ENCODE measurements at regions not wholly inside any gene's neighbourhood (a gene's known extent, or its start where the extent isn't known, plus 50 kb on each side); places are given as distances from the start of the nearest gene placed in this dataset.

DNA sequence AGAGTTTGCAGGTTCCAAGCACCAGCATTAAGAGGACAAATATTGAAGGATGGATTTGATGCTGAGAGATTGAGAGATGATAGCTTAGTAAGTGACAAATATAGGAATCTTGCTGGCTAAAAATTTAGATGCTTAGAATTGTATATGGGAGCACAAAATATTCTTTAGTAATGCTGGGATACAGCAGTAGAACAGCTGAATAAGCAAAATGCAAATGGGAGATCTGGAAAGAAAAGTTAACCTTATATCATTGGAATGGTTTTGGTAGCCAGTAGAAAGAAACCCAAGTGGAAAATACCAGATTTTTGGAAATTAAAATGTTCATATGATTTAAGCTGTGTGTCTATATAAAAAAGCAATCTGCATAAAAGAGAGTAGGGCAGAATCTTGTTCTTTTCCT, 308.6 kb upstream of the CPEB2 start:
- no peaks in the 10 kb centered on the region for H3K27me3 ChIP-seq (ENCODE audit: low read depth)
- H3K27ac ChIP-seq, result no peak overlapping the region
- intact Hi-C loops (cut with DNase I), result no loop called here
- no peak for TF ChIP-seq CTCF (IDR thresholded peaks at IDR 0.05)
- DNase-seq (no peak), ATAC-seq (no peak)
- no peaks in the 10 kb centered on the region for H3K4me1 ChIP-seq
- H3K9me3 ChIP-seq, result no peaks in the 10 kb centered on the region
- no peak overlapping the region for H3K4me3 ChIP-seq
- no peaks in the 10 kb centered on the region for H3K36me3 ChIP-seq

GRCh38 chr4:14695095-14695845, 307.0 kb upstream of the CPEB2 start:
- Histone ChIP-seq H3K27me3 (ENCODE audit: low read depth) (no peaks in the 10 kb centered on the region), H3K4me1 (no peaks in the 10 kb centered on the region), H3K4me3 (no peak overlapping the region), H3K36me3 (no peaks in the 10 kb centered on the region), H3K9me3 (no peaks in the 10 kb centered on the region), H3K27ac (no peak overlapping the region)
- ATAC-seq (no peak), DNase-seq (no peak)
- no peak for TF ChIP-seq CTCF (IDR thresholded peaks at IDR 0.05)
- intact Hi-C loops (cut with DNase I), result no loop called here

- intact Hi-C loops (cut with DNase I), result no loop called here
- no peaks in the 10 kb centered on the region for H3K36me3 ChIP-seq
- TF ChIP-seq CTCF (IDR thresholded peaks at IDR 0.05), result no peak
- DNase-seq (no peak), ATAC-seq (no peak)
- peaks cover 7% of the 10 kb centered on the region for H3K4me1 ChIP-seq
- H3K27ac ChIP-seq, result no peak overlapping the region
- H3K4me3 ChIP-seq, result no peak overlapping the region
- no peaks in the 10 kb centered on the region for H3K9me3 ChIP-seq
- H3K27me3 ChIP-seq (ENCODE audit: low read depth), result no peaks in the 10 kb centered on the region
Measured at GRCh38 chr4:14700083-14700482, 302.2 kb upstream of the CPEB2 start.

GRCh38 chr4:14700544-14700943, 301.7 kb upstream of the CPEB2 start:
- Histone ChIP-seq H3K36me3 (no peaks in the 10 kb centered on the region), H3K4me1 (peaks cover 7% of the 10 kb centered on the region), H3K4me3 (no peak overlapping the region), H3K9me3 (no peaks in the 10 kb centered on the region), H3K27me3 (ENCODE audit: low read depth) (no peaks in the 10 kb centered on the region), H3K27ac (no peak overlapping the region)
- no peak for DNase-seq
- TF ChIP-seq CTCF (IDR thresholded peaks at IDR 0.05), result no peak
- intact Hi-C loops (cut with DNase I), result no loop called here
- no peak for ATAC-seq

DNA sequence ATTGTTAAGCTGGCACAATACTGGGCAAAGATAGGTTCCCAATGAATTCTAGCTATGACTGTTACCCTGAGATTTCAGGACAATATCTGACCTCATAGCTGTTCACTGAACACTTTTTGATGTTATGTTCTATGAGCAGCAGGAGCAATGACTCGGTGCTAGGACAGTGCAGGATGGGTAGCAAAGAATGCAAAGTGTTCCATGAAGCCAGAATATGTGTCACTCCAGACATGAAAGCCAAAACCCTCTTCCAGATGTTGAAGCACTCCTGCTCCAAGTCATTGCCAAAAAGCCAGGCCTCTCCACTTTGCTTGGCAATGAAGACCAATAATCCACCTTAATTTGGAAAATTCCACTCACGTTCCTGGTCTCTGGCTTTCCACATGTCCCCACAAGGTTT, 300.9 kb upstream of the CPEB2 start:
- H3K27me3 ChIP-seq (ENCODE audit: low read depth), result no peaks in the 10 kb centered on the region
- H3K4me3 ChIP-seq, result no peak overlapping the region
- peaks cover 7% of the 10 kb centered on the region for H3K4me1 ChIP-seq
- ATAC-seq, result no peak
- no peak overlapping the region for H3K27ac ChIP-seq
- intact Hi-C loops (cut with DNase I), result no loop called here
- no peaks in the 10 kb centered on the region for H3K9me3 ChIP-seq
- no peak for DNase-seq
- no peak for TF ChIP-seq CTCF (IDR thresholded peaks at IDR 0.05)
- H3K36me3 ChIP-seq, result no peaks in the 10 kb centered on the region

Data from lower lobe of right lung (tissue), 2 donors.